SK-N-MC (cell line): ENCODE measurements at regions not wholly inside any gene's neighbourhood (a gene's known extent, or its start where the extent isn't known, plus 50 kb on each side); places are given as distances from the start of the nearest gene placed in this dataset.

Source experiments
- EZH2 ChIP-seq: fragments of 200-600 bp; sonication (generic); IDR thresholded peaks from one replicate; pipeline ENCODE4 v1.6.1; 2017; ENCODE audit warnings: antibody characterized with exemption
- FOXP2 ChIP-seq: optimal IDR thresholded peaks from 2 replicates; pipeline ENCODE3; 2011; ENCODE audit warnings: mild to moderate bottlenecking, moderate library complexity; ENCODE audit not compliant: insufficient read depth; ENCODE audit errors: extremely low read length, control extremely low read depth
- POLR2AphosphoS5 ChIP-seq: IDR thresholded peaks from 2 replicates; pipeline ENCODE4 v1.6.1; 2012; ENCODE audit warnings: mild to moderate bottlenecking, low read depth, low read length, borderline replicate concordance

DNA sequence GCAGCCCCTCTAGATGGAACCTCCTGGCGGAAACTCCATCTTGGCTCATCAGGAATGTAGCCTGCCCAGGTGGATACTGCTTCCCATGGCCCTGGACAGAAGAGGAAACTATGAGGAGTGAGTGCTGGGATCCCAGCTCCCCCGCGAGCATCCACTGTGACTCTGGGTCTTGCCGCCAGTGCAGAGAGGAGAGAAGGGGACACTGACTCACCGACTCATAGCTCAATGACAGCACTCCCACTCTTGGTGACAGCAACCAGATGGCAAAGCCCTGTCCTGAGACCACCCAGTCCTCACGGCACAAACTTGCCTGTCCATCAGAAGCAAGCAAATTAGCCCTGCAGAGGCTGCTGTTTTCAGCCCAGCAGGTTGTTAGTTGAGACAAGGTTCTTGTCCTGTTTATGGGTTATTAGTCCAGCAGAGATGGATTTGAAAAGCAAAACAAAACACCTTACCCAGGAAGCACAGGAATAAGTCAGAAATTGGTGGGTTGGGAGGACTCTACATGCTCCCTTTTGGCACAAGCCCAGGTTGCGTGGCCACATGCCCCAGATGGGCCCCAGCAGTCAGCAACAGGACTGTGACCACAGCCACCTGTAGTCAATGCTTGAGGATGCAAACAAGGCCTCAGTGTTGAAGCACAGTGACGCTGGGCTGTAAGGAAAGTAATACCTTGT, 111.5 kb upstream of the GLI2 start:
- TF ChIP-seq FOXP2 = no peak
- TF ChIP-seq POLR2AphosphoS5 = no peak
- TF ChIP-seq EZH2 = no peak
